ENCODE measurements at regions not wholly inside any gene's neighbourhood (a gene's known extent, or its start where the extent isn't known, plus 50 kb on each side); places are given as distances from the start of the nearest gene placed in this dataset.

DNA sequence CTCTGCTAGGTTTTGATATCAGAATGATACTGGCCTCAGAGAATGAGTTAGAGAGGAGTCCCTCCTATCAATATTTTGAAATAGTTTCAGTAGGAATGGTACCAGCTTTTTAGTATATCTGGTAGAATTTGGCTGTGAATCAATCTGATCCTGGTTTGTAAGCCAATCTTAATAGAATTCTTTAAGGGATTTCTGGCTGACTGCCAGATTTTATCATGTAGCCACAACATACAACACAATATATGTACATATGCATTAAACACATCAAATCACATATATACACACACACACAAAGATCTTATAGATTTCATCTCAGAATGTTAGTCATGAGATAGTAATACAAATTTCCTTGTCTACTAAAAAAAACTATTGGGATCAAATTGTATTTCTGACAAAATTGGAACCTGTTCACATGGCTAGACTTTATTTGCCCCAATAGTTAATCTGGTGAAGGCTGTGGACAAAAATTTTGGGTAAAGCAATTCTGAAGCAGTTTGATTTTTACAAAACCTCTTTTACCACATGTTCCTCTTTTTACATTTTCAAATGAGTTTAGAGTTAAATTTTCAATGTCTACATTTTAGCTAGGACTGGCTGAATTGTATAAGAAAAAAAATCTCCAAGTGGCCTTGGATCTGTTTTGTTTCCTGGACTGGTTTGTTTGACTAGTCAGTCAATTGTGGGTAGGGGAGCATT is 151.7 kb downstream of the FASLG start:
- no peaks in the 10 kb centered on the region for H4K20me1 ChIP-seq (ENCODE audit: control insufficient read depth, insufficient read depth, insufficient read length)
- no peak overlapping the region for H3K23ac ChIP-seq (ENCODE audit: insufficient read length, low read depth, low read length)
- H3T11ph ChIP-seq (ENCODE audit: low read length) = no peak overlapping the region
- Mint-ChIP-seq H3K9me3 (peaks cover 35 to 39% of the 10 kb centered on the region in 2 experiments), H3K27ac (no peak overlapping the region), H3K27me3 (ENCODE audit: low read depth) (no peaks in the 10 kb centered on the region), H3K4me3 (no peak overlapping the region), H3K4me1 (no peaks in the 10 kb centered on the region), H3K36me3 (ENCODE audit: insufficient read depth in 1 of 3, low read depth in 3 of 3) (peaks cover 3 to 27% (median 4%) of the 10 kb centered on the region in 3 experiments; a peak in 5 of 7 replicates)
- no peak overlapping the region for H3K9ac ChIP-seq (ENCODE audit: extremely low read depth, insufficient read length, low read length)
- H2BK12ac ChIP-seq (ENCODE audit: insufficient read length, low read depth, low read length) = no peak overlapping the region
- H3K4ac ChIP-seq (ENCODE audit: low read depth, low read length) = no peak overlapping the region
- H3K56ac ChIP-seq (ENCODE audit: insufficient read length, low read depth, low read length) = no peak overlapping the region
- no peak overlapping the region for H3K14ac ChIP-seq (ENCODE audit: insufficient read depth, low read length)
- H3K4me1 ChIP-seq (ENCODE audit: insufficient read depth, low read length) = no peaks in the 10 kb centered on the region
- no peak overlapping the region for H2AK5ac ChIP-seq (ENCODE audit: insufficient read length, low read length)
- no peaks in the 10 kb centered on the region for H3K9me3 ChIP-seq (ENCODE audit: control insufficient read depth, low read depth, low read length)
- no peak overlapping the region for H2BK5ac ChIP-seq (ENCODE audit: insufficient read length, low read length)
- DNase-seq = no peak
- TF ChIP-seq, protein P1, sequence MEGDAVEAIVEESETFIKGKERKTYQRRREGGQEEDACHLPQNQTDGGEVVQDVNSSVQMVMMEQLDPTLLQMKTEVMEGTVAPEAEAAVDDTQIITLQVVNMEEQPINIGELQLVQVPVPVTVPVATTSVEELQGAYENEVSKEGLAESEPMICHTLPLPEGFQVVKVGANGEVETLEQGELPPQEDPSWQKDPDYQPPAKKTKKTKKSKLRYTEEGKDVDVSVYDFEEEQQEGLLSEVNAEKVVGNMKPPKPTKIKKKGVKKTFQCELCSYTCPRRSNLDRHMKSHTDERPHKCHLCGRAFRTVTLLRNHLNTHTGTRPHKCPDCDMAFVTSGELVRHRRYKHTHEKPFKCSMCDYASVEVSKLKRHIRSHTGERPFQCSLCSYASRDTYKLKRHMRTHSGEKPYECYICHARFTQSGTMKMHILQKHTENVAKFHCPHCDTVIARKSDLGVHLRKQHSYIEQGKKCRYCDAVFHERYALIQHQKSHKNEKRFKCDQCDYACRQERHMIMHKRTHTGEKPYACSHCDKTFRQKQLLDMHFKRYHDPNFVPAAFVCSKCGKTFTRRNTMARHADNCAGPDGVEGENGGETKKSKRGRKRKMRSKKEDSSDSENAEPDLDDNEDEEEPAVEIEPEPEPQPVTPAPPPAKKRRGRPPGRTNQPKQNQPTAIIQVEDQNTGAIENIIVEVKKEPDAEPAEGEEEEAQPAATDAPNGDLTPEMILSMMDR (conservative IDR thresholded peaks at IDR 0.05) = no peak
- H4K91ac ChIP-seq (ENCODE audit: insufficient read length, low read depth, low read length) = no peak overlapping the region
- no peaks in the 10 kb centered on the region for H3K27me3 ChIP-seq (ENCODE audit: insufficient read depth, low read length)
- H3K18ac ChIP-seq (ENCODE audit: insufficient read length, low read depth, low read length) = no peak overlapping the region
- no peaks in the 10 kb centered on the region for H3K79me1 ChIP-seq (ENCODE audit: insufficient read depth, low read depth, low read length, poor library complexity, severe bottlenecking)
- no peak overlapping the region for H4K8ac ChIP-seq (replicated peaks; ENCODE audit: insufficient read length, low read depth, low read length)
- no peak overlapping the region for H3K4me2 ChIP-seq (ENCODE audit: insufficient read depth, insufficient read length, low read length)
- no peak overlapping the region for H2BK20ac ChIP-seq (ENCODE audit: low read depth, low read length, poor library complexity, severe bottlenecking)
- no peak overlapping the region for H4K5ac ChIP-seq (ENCODE audit: insufficient read length, low read depth, low read length)
- H3K27ac ChIP-seq (ENCODE audit: insufficient read length, low read depth, low read length) = no peak overlapping the region
- H3K23me2 ChIP-seq (ENCODE audit: insufficient read length, low read depth, low read length, poor library complexity, severe bottlenecking) = no peaks in the 10 kb centered on the region
- H3K79me2 ChIP-seq (ENCODE audit: insufficient read depth, low read length) = no peaks in the 10 kb centered on the region
- no peak overlapping the region for H2BK120ac ChIP-seq (ENCODE audit: low read depth, low read length, poor library complexity, severe bottlenecking)
- no peak overlapping the region for H2BK15ac ChIP-seq (ENCODE audit: low read depth, low read length)
- no peak overlapping the region for H2AFZ ChIP-seq (ENCODE audit: low read length)

Data from H9 (cell line).